SH-SY5Y (cell line): ENCODE measurements at regions not wholly inside any gene's neighbourhood (a gene's known extent, or its start where the extent isn't known, plus 50 kb on each side); places are given as distances from the start of the nearest gene placed in this dataset.

Source experiments
- GATA2 ChIP-seq: IDR thresholded peaks from 2 replicates; pipeline ENCODE4 v1.6.1; 2011; ENCODE audit warnings: mild to moderate bottlenecking, low read depth, low read length
- GATA3 ChIP-seq: IDR thresholded peaks from 2 replicates; pipeline ENCODE4 v1.6.1; 2011; ENCODE audit warnings: low read depth, mild to moderate bottlenecking, low read length, moderate library complexity

DNA sequence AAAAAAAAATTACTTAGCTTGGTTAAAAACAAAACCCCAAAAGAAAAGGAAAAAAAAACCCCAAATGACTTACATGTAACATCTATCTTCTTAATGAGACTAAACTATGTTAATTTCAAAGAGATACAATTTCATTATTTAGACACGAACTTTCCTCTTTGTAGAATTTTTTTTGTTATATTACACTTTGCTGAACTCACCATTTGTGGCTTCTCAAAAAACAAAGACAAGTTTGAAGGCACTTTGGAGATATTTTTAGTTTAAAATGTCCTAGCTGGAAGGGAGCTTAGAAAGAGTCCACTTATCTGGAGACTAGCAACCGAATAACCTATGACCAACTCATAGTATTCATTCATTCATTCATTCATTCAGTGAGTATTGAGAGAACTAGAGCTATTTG, 301.7 kb upstream of the ROPN1 start:
- TF ChIP-seq GATA2 (no peak), GATA3 (no peak)
